Activated T-cell treated with anti-CD3 and anti-CD28 coated beads for 24 hours (primary cell): ENCODE measurements at regions not wholly inside any gene's neighbourhood (a gene's known extent, or its start where the extent isn't known, plus 50 kb on each side); places are given as distances from the start of the nearest gene placed in this dataset.

Experiments
- DNase-seq: peaks from one replicate; pipeline ENCODE4 v3.0.0-alpha.2; 2020; ENCODE audit warnings: low read depth

GRCh38 chr5:1706021-1706420, 93.6 kb downstream of the MRPL36 start:
- no peak for DNase-seq

GRCh38 chr5:1704676-1705075, 95.0 kb downstream of the MRPL36 start:
- no peak for DNase-seq

GRCh38 chr5:1704266-1704665, 95.4 kb downstream of the MRPL36 start:
- no peak for DNase-seq

- DNase-seq: no peak
These were observed 96.1 kb downstream of the MRPL36 start for GRCh38 chr5:1703352-1704050.

- DNase-seq: no peak
These were observed 97.3 kb downstream of the MRPL36 start for GRCh38 chr5:1702318-1702717.

GRCh38 chr5:1701884-1702283, 97.8 kb downstream of the MRPL36 start:
- DNase-seq: no peak

- DNase-seq: no peak
These were observed 98.3 kb downstream of the MRPL36 start for GRCh38 chr5:1701216-1701864.

- no peak for DNase-seq
These were observed 100.2 kb downstream of the MRPL36 start for GRCh38 chr5:1699394-1699793.

- DNase-seq: no peak
These were observed 100.9 kb downstream of the MRPL36 start for GRCh38 chr5:1698589-1699316.

- no peak for DNase-seq
These were observed 107.3 kb downstream of the MRPL36 start for GRCh38 chr5:1692381-1692780.

- no peak for DNase-seq
These were observed 112.2 kb downstream of the MRPL36 start for GRCh38 chr5:1687301-1687970.

GRCh38 chr5:1686016-1686802, 113.4 kb downstream of the MRPL36 start:
- no peak for DNase-seq

GRCh38 chr5:1685066-1685465, 114.6 kb downstream of the MRPL36 start:
- no peak for DNase-seq

- DNase-seq: no peak
These were observed 117.7 kb downstream of the MRPL36 start for GRCh38 chr5:1681955-1682354.

GRCh38 chr5:1673042-1673677, 126.5 kb downstream of the MRPL36 start:
- no peak for DNase-seq

- DNase-seq: no peak
These were observed 127.2 kb downstream of the MRPL36 start for GRCh38 chr5:1672396-1672795.

GRCh38 chr5:1671351-1671750, 128.3 kb downstream of the MRPL36 start:
- DNase-seq: no peak

GRCh38 chr5:1670351-1670750, 129.3 kb downstream of the MRPL36 start:
- DNase-seq: no peak

- DNase-seq: no peak
These were observed 130.1 kb downstream of the MRPL36 start for GRCh38 chr5:1669276-1670155.

GRCh38 chr5:1668141-1668721, 131.4 kb downstream of the MRPL36 start:
- DNase-seq: no peak
